GM10248 (cell line): ENCODE measurements at regions not wholly inside any gene's neighbourhood (a gene's known extent, or its start where the extent isn't known, plus 50 kb on each side); places are given as distances from the start of the nearest gene placed in this dataset.

Experiments used
- CTCF ChIA-PET: fragments of 300-600 bp; sonication (Branson Sonifier 250); formaldehyde crosslinking; extraction: SDS; loops from one replicate; lab custom pipeline; 2021; ENCODE audit warnings: antibody characterized with exemption; lab: Yijun Ruan, JAX
- POLR2A ChIA-PET: fragments of 350-650 bp; sonication (Branson Sonifier 250); formaldehyde crosslinking; extraction: SDS; loops from one replicate; lab custom pipeline; 2020; ENCODE audit warnings: antibody characterized with exemption; lab: Yijun Ruan, JAX
- DNase-seq: peaks from one replicate; pipeline ENCODE4 v3.0.0; 2012; ENCODE audit errors: extremely low spot score
- TF ChIP-seq, protein P1 (sequence below): IDR thresholded peaks from 2 replicates; pipeline ENCODE4 v1.5.1; 2012; ENCODE audit warnings: mild to moderate bottlenecking, low read depth; ENCODE audit errors: extremely low read depth, missing control alignments, control extremely low read depth

DNA sequence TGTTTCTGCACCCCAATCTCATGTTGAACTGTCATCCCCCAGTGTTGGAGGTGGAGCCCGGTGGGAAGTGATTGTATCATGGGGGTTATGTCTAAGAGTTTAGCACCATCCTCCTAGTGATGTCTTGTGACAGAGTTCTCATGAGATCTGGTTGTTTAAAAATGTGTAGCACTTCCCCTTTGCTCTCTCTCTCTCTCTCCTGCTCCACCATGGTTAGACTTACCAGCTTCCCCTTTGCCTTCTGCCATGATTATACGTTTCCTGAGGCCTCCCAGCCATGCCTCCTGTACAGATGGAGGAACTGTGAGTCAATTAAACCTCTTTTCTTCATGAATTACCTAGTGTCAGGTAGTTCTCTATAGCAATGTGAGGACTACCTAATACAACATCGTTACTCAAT, 396.9 kb upstream of the LRATD1 start:
- ChIA-PET CTCF (interaction anchor here (1.6 kb wide), 2 partner anchors 8 to 12 kb away, joined by 4 to 5 read pairs; no protein-coding TSS in a partner anchor), POLR2A (no interaction called here)
- TF ChIP-seq, protein P1, sequence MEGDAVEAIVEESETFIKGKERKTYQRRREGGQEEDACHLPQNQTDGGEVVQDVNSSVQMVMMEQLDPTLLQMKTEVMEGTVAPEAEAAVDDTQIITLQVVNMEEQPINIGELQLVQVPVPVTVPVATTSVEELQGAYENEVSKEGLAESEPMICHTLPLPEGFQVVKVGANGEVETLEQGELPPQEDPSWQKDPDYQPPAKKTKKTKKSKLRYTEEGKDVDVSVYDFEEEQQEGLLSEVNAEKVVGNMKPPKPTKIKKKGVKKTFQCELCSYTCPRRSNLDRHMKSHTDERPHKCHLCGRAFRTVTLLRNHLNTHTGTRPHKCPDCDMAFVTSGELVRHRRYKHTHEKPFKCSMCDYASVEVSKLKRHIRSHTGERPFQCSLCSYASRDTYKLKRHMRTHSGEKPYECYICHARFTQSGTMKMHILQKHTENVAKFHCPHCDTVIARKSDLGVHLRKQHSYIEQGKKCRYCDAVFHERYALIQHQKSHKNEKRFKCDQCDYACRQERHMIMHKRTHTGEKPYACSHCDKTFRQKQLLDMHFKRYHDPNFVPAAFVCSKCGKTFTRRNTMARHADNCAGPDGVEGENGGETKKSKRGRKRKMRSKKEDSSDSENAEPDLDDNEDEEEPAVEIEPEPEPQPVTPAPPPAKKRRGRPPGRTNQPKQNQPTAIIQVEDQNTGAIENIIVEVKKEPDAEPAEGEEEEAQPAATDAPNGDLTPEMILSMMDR: no peak
- DNase-seq: no peak

DNA sequence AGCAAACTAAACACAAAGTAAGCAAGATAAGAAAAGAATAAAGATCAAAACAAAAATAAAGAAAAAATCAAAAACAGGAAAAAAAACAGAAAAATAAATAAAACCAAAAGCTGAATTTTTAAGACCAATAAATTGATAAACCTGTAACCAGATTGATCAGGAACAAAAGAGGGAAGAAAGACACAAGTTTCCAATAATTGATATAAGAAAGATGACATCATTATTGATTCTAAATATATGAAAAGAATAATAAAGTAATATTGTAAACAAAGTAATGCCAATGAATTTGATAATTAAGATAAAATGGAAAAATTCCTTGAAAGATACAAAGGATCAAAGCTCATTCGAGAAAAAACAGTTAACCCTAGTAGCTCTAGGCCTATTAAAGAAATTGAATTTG, 394.6 kb upstream of the LRATD1 start:
- no peak for DNase-seq
- TF ChIP-seq, protein P1: no peak
- POLR2A ChIA-PET: no interaction called here
- CTCF ChIA-PET: interaction anchor here (1.1 to 1.3 kb wide), 4 partner anchors 15 to 23 kb away, joined by 3 read pairs; no protein-coding TSS in a partner anchor

DNA sequence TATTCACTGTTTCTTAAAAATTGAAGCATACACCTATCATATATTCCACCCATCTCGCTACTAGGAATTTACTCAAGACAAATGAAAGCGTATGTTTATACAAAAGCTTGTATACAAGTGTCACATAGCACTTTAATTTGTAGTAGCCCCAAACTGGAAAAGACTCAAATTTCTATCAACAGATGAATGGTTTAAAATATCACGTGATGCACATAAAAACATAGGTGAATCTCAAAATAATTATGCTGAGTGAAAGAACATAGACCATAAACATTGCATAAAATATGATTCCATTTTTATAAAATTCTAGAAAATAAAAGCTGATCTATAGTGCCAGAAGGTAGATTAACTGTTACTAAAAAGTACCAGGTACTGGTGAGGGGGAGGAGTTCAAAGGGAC, 392.9 kb upstream of the LRATD1 start:
- TF ChIP-seq, protein P1: no peak
- no peak for DNase-seq
- POLR2A ChIA-PET: no interaction called here
- CTCF ChIA-PET: interaction anchor here (1.1 kb wide), 1 partner anchor 114 kb away, joined by 3 read pairs; no protein-coding TSS in a partner anchor

DNA sequence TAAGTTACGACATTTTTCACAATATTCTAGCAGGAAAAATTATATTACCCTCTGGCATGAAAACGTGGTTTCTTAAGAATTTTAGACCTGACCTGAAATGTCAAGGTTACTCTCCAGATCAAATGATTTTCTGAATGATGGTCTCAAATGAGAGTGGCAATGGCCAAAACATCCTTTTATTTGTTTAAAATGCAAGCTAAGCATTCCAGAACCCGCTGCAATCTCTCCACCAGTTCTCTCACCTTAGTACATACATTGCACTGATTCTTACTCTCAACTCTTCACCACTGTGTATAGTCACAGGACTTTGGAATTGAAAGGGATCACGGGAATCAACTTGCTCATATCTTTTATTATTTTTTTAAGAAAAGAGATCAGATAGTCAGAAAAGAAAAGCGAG, 391.6 kb upstream of the LRATD1 start:
- ChIA-PET POLR2A (no interaction called here), CTCF (no interaction called here)
- TF ChIP-seq, protein P1: no peak
- no peak for DNase-seq

DNA sequence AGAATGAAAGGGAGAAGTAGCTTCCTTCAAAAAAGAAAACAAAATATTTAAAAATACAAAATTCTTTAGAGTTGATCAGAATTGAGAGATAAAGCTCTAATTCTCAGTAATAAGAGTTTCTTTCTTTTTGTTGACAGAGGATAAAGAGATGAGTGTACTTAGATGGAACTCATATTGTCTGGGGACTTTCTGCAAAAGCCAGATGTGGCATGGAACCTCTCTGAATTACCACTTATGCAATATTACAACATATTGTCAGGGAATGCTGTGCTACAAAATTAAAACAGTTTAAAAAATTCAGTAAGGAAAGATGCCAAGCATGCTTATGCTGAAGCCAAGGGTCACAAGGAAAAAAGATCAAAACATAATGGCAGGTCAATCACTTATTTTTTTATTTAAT, 386.6 kb upstream of the LRATD1 start:
- POLR2A ChIA-PET: no interaction called here
- DNase-seq: no peak
- TF ChIP-seq, protein P1: no peak
- CTCF ChIA-PET: interaction anchor here (1.3 kb wide), 1 partner anchor 16 kb away, joined by 3 read pairs; no protein-coding TSS in a partner anchor

DNA sequence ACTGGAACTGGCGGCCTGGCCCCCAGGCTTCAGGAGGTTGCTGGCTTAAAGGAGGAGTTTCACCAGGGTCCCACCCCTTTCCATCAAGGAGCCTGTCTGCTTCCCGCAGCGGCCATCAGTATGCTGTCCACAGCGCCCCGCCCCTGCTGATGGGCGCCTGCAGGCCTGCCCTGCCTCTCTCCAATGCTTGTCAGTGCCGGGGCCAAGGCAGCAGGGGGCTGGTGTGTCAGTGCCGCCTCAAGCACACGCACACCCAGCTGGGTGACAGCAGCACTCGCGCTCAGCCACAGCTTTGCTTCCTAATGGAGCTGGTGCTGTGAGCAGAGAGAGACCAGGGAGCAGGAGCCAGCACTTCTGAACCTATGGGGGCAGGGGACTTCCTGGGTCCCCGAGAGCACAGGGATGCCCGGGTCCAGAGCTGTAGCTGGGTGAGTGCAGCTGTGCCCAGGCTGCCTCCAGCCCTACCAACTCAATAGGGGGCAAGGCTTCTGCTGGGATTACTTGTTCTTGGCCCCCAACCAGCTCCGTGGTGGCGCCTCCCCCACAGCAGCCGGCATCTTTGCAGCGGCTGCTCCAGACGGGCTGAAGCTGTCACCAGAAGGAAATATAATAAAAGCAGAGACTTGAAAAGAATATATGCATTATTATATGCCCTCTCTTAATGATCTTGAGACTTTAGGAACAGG, 377.2 kb upstream of the LRATD1 start:
- ChIA-PET POLR2A (no interaction called here), CTCF (interaction anchor here (1.3 kb wide), 1 partner anchor 18 kb away, joined by 3 read pairs; no protein-coding TSS in a partner anchor)
- DNase-seq: no peak
- TF ChIP-seq, protein P1: no peak

DNA sequence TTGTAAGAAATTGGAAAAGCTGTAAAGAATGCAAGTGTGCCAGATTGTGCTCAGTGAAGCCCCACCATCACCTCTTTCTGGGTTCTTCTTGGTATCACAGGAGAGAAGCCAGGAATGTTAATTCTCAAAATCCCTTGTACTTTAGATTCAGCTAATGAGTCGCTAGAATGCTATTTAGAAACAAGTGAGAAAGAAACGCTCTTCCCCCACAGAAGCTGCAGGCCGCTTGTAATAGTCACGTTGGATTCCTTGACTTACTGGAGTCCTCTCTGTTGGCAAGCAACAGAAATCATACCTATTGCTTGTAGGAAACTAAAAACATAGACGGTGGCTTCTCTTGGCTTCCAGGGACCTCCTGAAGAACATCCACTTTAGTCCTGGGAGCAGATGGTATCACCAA, 375.6 kb upstream of the LRATD1 start:
- no peak for DNase-seq
- TF ChIP-seq, protein P1: no peak
- ChIA-PET CTCF (interaction anchor here (1.3 kb wide), 1 partner anchor 19 kb away, joined by 3 read pairs; no protein-coding TSS in a partner anchor), POLR2A (no interaction called here)
